ENCODE measurements at regions not wholly inside any gene's neighbourhood (a gene's known extent, or its start where the extent isn't known, plus 50 kb on each side); places are given as distances from the start of the nearest gene placed in this dataset.

DNA sequence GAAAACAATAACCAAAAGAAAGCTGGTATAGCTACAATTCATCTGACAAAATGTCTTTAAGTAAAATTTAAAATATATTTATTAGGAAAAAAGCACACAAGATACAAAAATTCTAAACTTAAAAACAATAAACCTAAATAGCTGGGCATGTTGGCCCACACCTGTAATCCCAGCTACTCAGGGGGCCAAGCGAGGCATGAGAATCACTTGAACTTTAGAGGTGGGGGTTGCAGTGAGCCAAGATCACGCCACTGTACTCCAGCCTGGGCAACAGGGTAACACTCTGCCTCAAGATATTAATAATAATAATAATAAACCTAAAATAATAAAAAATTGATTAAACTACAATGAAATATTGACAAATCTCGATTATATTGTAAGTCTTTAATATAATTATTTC lies 77.8 kb upstream of the PDK4 start:
- no peak overlapping the region for H3K4me3 ChIP-seq
- 94 to 95% (median 95%) methylated on average over 3 of the region's 3 CpGs for WGBS, 3 donors
- no peaks in the 10 kb centered on the region for H3K36me3 ChIP-seq
- TF ChIP-seq, protein P1, sequence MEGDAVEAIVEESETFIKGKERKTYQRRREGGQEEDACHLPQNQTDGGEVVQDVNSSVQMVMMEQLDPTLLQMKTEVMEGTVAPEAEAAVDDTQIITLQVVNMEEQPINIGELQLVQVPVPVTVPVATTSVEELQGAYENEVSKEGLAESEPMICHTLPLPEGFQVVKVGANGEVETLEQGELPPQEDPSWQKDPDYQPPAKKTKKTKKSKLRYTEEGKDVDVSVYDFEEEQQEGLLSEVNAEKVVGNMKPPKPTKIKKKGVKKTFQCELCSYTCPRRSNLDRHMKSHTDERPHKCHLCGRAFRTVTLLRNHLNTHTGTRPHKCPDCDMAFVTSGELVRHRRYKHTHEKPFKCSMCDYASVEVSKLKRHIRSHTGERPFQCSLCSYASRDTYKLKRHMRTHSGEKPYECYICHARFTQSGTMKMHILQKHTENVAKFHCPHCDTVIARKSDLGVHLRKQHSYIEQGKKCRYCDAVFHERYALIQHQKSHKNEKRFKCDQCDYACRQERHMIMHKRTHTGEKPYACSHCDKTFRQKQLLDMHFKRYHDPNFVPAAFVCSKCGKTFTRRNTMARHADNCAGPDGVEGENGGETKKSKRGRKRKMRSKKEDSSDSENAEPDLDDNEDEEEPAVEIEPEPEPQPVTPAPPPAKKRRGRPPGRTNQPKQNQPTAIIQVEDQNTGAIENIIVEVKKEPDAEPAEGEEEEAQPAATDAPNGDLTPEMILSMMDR (IDR thresholded peaks at IDR 0.05) = no peak
- no peak for TF ChIP-seq EP300 (IDR thresholded peaks at IDR 0.05)
- no peak for TF ChIP-seq POLR2A (IDR thresholded peaks at IDR 0.05)
- H3K4me1 ChIP-seq (ENCODE audit: insufficient read depth) = no peaks in the 10 kb centered on the region
- intact Hi-C loops (cut with DNase I) = no loop called here
- no peaks in the 10 kb centered on the region for H3K9me3 ChIP-seq
- DNase-seq = no peak
- H3K27me3 ChIP-seq = no peaks in the 10 kb centered on the region
- no peak overlapping the region for H3K27ac ChIP-seq

- H3K9me3 ChIP-seq = no peaks in the 10 kb centered on the region
- WGBS, 3 donors = 73 to 76% (median 75%) methylated on average over 2 of the region's 2 CpGs
- H3K36me3 ChIP-seq = no peaks in the 10 kb centered on the region
- DNase-seq = no peak
- H3K27me3 ChIP-seq = no peaks in the 10 kb centered on the region
- TF ChIP-seq POLR2A (IDR thresholded peaks at IDR 0.05) = no peak
- TF ChIP-seq EP300 (IDR thresholded peaks at IDR 0.05) = no peak
- TF ChIP-seq, protein P1 (IDR thresholded peaks at IDR 0.05) = no peak
- no peak overlapping the region for H3K4me3 ChIP-seq
- intact Hi-C loops (cut with DNase I) = no loop called here
- no peaks in the 10 kb centered on the region for H3K4me1 ChIP-seq (ENCODE audit: insufficient read depth)
- H3K27ac ChIP-seq = no peak overlapping the region
Measured at GRCh38 chr7:95672434-95672833, 76.1 kb upstream of the PDK4 start.

DNA sequence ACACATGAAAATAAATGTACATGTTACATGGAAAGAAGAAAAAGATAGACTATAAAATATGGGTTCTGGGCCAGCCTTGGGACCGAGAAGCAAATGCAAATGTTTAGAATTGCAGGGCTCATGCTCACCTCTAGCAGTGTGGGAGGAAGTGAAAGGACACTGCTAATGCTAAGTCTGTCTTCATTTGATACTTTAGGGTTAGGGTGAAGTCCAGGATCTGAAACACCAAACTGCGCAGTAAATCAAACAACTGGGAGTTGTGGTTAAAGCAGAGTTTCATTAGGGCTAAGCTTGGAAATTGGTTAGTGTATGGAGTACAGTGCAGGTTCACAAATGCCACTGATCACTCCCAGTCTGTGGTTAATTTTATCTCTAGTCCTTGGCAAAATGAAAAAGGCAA lies 73.2 kb upstream of the PDK4 start:
- intact Hi-C loops (cut with DNase I) = no loop called here

DNA sequence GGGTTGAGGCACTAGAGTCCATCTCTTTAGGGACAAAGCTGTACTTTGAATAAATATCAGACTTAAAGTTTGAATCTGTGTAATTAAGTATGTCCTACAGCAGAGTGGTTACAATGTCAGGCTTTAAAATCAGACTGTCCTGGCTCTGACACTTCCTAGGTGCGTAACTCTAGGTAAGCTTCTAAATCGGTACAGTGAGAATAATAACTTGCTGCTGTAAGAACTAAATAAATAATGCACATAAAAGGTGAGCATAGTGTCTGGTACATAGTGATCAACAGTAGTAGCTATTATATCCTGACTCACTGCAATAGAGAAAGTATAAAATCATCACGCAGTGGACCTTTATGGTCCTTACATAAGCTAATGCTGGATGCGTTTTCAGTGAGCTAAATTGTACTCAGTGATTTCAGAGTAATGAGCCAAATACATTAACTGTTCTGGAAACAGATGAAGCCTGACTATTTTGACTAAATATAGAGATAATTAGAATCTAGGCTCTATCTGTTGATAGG lies 72.2 kb upstream of the PDK4 start:
- DNase-seq = no peak

More for the DNA sequence above, 73.2 kb upstream of the PDK4 start:
- Histone ChIP-seq H3K4me3 (no peak overlapping the region), H3K27ac (no peak overlapping the region), H3K27me3 (no peaks in the 10 kb centered on the region), H3K4me1 (ENCODE audit: insufficient read depth) (no peaks in the 10 kb centered on the region), H3K36me3 (no peaks in the 10 kb centered on the region), H3K9me3 (no peaks in the 10 kb centered on the region)
- TF ChIP-seq EP300 (IDR thresholded peaks at IDR 0.05) (no peak), POLR2A (IDR thresholded peaks at IDR 0.05) (no peak)
- TF ChIP-seq, protein P1 (IDR thresholded peaks at IDR 0.05) = no peak
- WGBS, 3 donors = 63 to 66% (median 66%) methylated on average over 2 of the region's 2 CpGs
- DNase-seq = no peak

More for the DNA sequence above, 72.2 kb upstream of the PDK4 start:
- no peaks in the 10 kb centered on the region for H3K27me3 ChIP-seq
- no peaks in the 10 kb centered on the region for H3K36me3 ChIP-seq
- intact Hi-C loops (cut with DNase I) = no loop called here
- no peaks in the 10 kb centered on the region for H3K9me3 ChIP-seq
- H3K4me3 ChIP-seq = no peak overlapping the region
- 92 to 95% (median 92%) methylated on average over 4 of the region's 4 CpGs for WGBS, 3 donors
- no peaks in the 10 kb centered on the region for H3K4me1 ChIP-seq (ENCODE audit: insufficient read depth)
- TF ChIP-seq, protein P1 (IDR thresholded peaks at IDR 0.05) = no peak
- TF ChIP-seq POLR2A (IDR thresholded peaks at IDR 0.05) (no peak), EP300 (IDR thresholded peaks at IDR 0.05) (no peak)
- H3K27ac ChIP-seq = no peak overlapping the region

All from ovary (tissue), 7 donors.